GM20000 (cell line): ENCODE measurements at regions not wholly inside any gene's neighbourhood (a gene's known extent, or its start where the extent isn't known, plus 50 kb on each side); places are given as distances from the start of the nearest gene placed in this dataset.

ENCODE experiments used
- DNase-seq: peaks from one replicate; pipeline ENCODE4 v3.0.0; 2012; ENCODE audit warnings: low spot score
- TF ChIP-seq, protein P1 (sequence below): IDR thresholded peaks from 2 replicates; pipeline ENCODE4 v1.5.1; 2012; ENCODE audit warnings: mild to moderate bottlenecking, control low read depth; ENCODE audit errors: extremely low read depth, missing control alignments

- TF ChIP-seq, protein P1, sequence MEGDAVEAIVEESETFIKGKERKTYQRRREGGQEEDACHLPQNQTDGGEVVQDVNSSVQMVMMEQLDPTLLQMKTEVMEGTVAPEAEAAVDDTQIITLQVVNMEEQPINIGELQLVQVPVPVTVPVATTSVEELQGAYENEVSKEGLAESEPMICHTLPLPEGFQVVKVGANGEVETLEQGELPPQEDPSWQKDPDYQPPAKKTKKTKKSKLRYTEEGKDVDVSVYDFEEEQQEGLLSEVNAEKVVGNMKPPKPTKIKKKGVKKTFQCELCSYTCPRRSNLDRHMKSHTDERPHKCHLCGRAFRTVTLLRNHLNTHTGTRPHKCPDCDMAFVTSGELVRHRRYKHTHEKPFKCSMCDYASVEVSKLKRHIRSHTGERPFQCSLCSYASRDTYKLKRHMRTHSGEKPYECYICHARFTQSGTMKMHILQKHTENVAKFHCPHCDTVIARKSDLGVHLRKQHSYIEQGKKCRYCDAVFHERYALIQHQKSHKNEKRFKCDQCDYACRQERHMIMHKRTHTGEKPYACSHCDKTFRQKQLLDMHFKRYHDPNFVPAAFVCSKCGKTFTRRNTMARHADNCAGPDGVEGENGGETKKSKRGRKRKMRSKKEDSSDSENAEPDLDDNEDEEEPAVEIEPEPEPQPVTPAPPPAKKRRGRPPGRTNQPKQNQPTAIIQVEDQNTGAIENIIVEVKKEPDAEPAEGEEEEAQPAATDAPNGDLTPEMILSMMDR = no peak
Measured at GRCh38 chr4:28724239-28724638, 1863.6 kb downstream of the STIM2 start.

GRCh38 chr4:28730304-28730703 lies 1869.7 kb downstream of the STIM2 start:
- TF ChIP-seq, protein P1 = no peak
- DNase-seq = no peak

More at GRCh38 chr4:28724239-28724638, 1863.6 kb downstream of the STIM2 start:
- DNase-seq = no peak

DNA sequence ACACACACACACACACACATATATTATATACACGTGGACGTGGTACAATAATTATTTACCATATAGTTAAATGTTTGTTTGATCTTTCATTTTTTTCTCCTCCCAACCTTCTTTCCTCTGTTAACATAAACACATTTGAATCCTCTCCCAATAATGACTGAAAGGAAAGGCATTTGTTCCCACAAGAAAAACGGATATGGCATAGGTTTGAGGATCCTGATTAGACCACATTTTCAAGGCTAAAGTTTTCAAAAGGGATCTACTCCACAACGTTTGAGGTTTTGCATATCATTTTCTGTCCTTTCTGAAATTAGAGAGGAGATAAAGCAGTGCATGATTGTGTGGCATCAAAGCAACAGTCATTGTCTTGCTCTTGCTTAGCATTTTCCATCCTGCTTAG lies 1883.4 kb downstream of the STIM2 start:
- DNase-seq = no peak
- TF ChIP-seq, protein P1 = no peak

DNA sequence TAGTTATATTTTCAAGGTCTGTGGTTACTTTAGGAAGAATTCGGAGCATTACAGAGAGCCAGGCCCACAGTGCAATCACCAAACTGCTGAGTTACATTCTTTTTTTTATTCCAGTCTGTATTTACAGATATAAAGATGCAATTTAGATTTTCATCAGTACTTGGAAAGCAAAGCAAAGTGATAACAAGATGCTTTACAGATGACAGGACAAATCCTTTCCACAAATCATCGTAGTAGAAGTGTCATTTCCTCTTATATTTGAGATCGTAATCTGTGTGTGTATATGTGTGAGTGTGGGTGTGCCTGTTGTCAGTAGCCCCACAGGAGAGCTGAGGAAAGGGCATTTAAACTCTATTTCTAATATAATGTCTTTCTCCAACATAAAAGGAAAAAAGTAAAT lies 1893.7 kb downstream of the STIM2 start:
- DNase-seq = no peak
- TF ChIP-seq, protein P1 = no peak

DNA sequence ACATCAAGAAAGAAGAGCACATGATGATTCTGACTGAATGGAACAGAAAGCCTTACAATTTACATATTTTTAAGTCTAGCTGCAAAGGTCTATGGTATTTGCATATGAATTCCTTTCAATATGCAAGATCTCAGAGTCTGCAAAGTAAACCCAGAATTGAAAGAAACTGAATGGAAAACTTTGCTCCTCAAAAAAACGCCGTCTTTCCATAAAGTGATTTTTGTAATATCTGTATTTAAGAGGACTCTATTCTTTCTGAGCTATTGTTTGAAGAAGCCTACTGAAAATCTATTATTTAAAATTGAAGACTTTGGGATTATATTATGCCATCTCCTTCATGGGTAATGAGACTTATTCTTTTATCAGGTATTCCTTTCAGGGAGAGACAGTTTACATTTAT lies 1894.4 kb downstream of the STIM2 start:
- no peak for DNase-seq
- TF ChIP-seq, protein P1 = no peak

DNA sequence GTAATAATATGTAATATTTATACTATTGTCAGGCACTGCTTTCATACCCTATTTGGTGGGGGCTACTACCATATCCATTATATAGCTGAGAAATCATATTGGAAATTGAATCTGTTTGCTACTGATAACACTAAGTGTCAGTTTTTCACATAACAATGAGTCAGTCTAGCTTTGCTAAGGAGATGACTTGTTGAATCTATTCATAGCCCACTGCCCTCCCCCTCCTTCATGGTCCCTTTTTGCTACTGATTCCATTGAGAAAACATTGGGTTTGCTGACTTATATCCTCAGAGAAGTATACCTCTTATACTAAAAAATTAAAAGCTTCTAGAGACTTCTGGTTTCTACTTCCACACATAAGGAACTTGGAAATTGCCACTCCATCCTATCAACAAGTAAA lies 1898.4 kb downstream of the STIM2 start:
- TF ChIP-seq, protein P1 = no peak
- DNase-seq = no peak

GRCh38 chr4:28760003-28760402 lies 1899.4 kb downstream of the STIM2 start:
- no peak for DNase-seq
- TF ChIP-seq, protein P1 = no peak
